Fibroblast of the aortic adventitia (primary cell): ENCODE measurements at regions not wholly inside any gene's neighbourhood (a gene's known extent, or its start where the extent isn't known, plus 50 kb on each side); places are given as distances from the start of the nearest gene placed in this dataset.
"Not testable (repeated sequence)": the region's sequence is repeated elsewhere in the genome, so short reads cannot be mapped to it uniquely, and the experiment has no call there.

Experiments used
- DNase-seq: peaks from one replicate; pipeline ENCODE4 v3.0.0-alpha.2; 2010; ENCODE audit warnings: low read depth
- H3K4me3 ChIP-seq: 2 replicates; pipeline ENCODE4 v1.5.1; 2011; ENCODE audit warnings: low read depth, mild to moderate bottlenecking, control low read depth, low read length, moderate library complexity
- TF ChIP-seq, protein P1 (sequence below): IDR thresholded peaks from 2 replicates; pipeline ENCODE4 v1.5.1; 2011; ENCODE audit warnings: mild to moderate bottlenecking, low read length, control low read depth, inconsistent platforms; ENCODE audit not compliant: insufficient read depth

GRCh38 chr5:90214991-90215390, 194.6 kb downstream of the CETN3 start:
- DNase-seq, result no peak

DNA sequence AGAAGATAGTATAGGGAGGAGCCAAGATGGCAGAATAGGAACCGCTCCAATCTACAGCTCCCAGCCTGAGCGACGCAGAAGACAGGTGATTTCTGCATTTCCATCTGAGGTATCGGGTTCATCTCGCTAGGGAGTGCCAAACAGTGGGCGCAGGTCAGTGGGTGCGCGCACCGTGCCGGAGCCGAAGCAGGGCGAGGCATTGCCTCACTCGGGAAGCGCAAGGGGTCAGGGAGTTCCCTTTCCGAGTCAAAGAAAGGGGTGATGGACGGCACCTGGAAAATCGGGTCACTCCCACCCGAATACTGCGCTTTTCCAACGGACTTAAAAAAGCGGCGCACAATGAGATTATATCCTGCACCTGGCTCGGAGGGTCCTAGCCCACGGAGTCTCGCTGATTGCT, 201.2 kb downstream of the CETN3 start:
- H3K4me3 ChIP-seq, DNase-seq: not testable (repeated sequence)

More at GRCh38 chr5:90214991-90215390, 194.6 kb downstream of the CETN3 start:
- H3K4me3 ChIP-seq, result no peak overlapping the region
- TF ChIP-seq, protein P1, sequence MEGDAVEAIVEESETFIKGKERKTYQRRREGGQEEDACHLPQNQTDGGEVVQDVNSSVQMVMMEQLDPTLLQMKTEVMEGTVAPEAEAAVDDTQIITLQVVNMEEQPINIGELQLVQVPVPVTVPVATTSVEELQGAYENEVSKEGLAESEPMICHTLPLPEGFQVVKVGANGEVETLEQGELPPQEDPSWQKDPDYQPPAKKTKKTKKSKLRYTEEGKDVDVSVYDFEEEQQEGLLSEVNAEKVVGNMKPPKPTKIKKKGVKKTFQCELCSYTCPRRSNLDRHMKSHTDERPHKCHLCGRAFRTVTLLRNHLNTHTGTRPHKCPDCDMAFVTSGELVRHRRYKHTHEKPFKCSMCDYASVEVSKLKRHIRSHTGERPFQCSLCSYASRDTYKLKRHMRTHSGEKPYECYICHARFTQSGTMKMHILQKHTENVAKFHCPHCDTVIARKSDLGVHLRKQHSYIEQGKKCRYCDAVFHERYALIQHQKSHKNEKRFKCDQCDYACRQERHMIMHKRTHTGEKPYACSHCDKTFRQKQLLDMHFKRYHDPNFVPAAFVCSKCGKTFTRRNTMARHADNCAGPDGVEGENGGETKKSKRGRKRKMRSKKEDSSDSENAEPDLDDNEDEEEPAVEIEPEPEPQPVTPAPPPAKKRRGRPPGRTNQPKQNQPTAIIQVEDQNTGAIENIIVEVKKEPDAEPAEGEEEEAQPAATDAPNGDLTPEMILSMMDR, result no peak

GRCh38 chr5:90201923-90202322, 207.6 kb downstream of the CETN3 start:
- TF ChIP-seq, protein P1, result no peak
- DNase-seq, result no peak
- H3K4me3 ChIP-seq, result no peak overlapping the region

DNA sequence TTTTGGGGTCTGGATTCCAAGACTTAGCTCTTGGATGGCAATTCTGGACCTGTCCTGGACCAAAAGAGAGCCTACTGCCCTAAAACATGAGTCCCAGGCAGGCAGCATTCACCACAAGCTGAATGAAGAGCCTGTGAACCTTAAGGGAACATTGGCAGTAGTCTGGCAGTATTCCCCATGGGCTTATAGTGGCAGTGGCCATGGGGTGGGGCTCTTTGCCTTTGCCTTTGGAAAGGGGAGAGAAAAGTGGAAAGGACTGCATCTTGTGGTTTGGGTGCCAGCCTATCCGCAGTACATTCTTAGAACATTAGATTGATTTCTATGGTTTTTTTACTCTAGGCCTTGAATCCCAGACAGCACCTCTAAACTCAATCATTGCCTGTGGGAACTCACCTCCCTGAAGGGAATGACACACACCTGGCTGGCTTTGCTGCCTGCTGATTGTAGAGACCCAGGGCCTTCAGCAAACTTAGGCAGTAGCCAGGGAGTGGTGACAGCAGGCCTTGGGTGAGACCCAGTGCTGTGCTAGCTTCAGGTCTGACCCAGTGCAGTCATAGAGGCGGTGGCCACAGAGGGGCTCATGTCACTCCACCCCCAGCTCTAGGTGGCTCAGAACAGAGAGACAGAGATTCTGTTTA, 216.3 kb downstream of the CETN3 start:
- DNase-seq, result no peak
- TF ChIP-seq, protein P1, result no peak
- no peak overlapping the region for H3K4me3 ChIP-seq

DNA sequence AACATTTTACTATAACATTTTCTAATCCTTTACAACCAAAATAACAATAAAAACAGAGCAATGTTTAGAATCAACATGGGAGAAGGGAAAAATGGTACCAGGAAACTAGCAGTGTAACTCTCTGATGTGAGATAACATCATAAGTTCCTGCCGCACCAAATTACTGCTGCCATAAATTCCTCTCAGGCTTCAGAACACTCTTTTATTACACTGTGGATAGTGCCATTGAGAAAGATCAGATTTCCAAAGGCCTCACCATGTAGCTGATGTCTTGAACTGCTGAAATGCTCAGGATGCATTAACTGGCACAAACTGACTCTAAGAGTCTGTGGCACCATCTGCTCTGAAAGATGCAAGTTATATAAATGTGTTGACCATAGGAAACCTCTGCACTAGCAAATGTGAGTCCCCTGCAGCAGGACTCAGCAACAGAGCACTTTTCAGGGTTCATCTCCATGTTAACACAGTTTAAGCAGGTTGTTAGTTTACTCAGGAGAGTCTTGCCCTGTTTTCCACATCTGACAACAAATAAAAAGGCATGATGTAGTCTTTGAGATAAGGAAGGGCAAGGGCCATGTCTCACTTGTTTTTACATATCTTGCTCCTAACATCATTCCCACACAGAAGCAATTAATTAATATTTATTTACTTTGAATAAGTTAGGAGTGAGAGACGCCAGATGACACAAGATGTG, 218.1 kb downstream of the CETN3 start:
- DNase-seq, result no peak
- TF ChIP-seq, protein P1, result no peak
- no peak overlapping the region for H3K4me3 ChIP-seq

DNA sequence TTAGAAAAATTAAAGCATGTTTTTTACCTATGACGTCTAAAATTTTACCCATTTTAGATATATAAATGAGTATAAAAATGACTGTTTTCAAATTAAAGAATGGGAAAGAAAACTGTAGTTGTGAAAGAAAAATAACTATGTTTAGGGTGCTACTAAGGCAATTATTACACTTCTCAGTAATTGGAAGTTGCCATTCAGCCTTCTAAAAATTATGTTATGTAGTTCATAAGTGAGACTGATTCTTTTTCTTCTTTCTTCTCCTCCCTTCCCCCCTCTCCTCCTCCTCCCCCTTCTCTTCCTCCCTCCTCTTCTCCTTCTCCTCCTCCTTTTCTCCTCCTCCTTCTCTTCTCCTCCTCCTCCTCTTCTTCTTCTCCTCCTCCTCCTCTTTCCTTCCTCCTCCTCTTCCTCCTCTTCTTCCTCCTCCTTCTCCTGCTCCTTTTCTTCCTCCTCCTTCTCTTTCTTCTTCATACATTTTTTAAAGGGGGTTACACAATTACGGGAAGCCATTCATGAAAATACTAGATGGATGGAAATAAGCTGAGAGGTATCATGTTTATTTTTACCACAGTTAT, 223.6 kb downstream of the CETN3 start:
- TF ChIP-seq, protein P1, result no peak
- DNase-seq, result no peak
- H3K4me3 ChIP-seq, result no peak overlapping the region

GRCh38 chr5:90184764-90185163, 224.8 kb downstream of the CETN3 start:
- TF ChIP-seq, protein P1, result no peak
- H3K4me3 ChIP-seq, result no peak overlapping the region
- DNase-seq, result no peak
